HFF-Myc (cell line): ENCODE measurements at regions not wholly inside any gene's neighbourhood (a gene's known extent, or its start where the extent isn't known, plus 50 kb on each side); places are given as distances from the start of the nearest gene placed in this dataset.

Source experiments
- DNase-seq: peaks from one replicate; pipeline ENCODE4 v3.0.0-alpha.2; 2011; ENCODE audit warnings: low read depth; ENCODE audit errors: extremely low read depth
- H3K4me3 ChIP-seq: replicated peaks from 2 replicates; pipeline ENCODE4 v1.5.1; 2011; ENCODE audit warnings: low read depth, mild to moderate bottlenecking, control low read depth, low read length
- CTCF ChIP-seq: IDR thresholded peaks from 2 replicates; pipeline ENCODE4 v1.5.1; 2012; ENCODE audit warnings: mild to moderate bottlenecking, low read depth, low read length, control low read depth; ENCODE audit errors: missing control alignments

GRCh38 chr5:21642312-21642711, 1210.8 kb downstream of the CDH12 start:
- no peak overlapping the region for H3K4me3 ChIP-seq
- no peak for TF ChIP-seq CTCF
- DNase-seq, result no peak

GRCh38 chr5:21623831-21624230, 1229.3 kb downstream of the CDH12 start:
- DNase-seq, result no peak
- no peak overlapping the region for H3K4me3 ChIP-seq
- TF ChIP-seq CTCF, result no peak

- no peak overlapping the region for H3K4me3 ChIP-seq
- no peak for TF ChIP-seq CTCF
- no peak for DNase-seq
Measured at GRCh38 chr5:21615195-21615765, 1237.9 kb downstream of the CDH12 start.

GRCh38 chr5:21613971-21614488, 1239.1 kb downstream of the CDH12 start:
- no peak overlapping the region for H3K4me3 ChIP-seq
- no peak for TF ChIP-seq CTCF
- DNase-seq, result no peak

GRCh38 chr5:21603796-21604195, 1249.3 kb downstream of the CDH12 start:
- no peak for TF ChIP-seq CTCF
- DNase-seq, result no peak
- H3K4me3 ChIP-seq, result no peak overlapping the region

GRCh38 chr5:21594566-21594965, 1258.6 kb downstream of the CDH12 start:
- DNase-seq, result no peak
- no peak overlapping the region for H3K4me3 ChIP-seq
- no peak for TF ChIP-seq CTCF

GRCh38 chr5:21593261-21593660, 1259.9 kb downstream of the CDH12 start:
- TF ChIP-seq CTCF, result no peak

More at GRCh38 chr5:21593261-21593660, 1259.9 kb downstream of the CDH12 start:
- no peak for DNase-seq
- no peak overlapping the region for H3K4me3 ChIP-seq
